ENCODE measurements at regions not wholly inside any gene's neighbourhood (a gene's known extent, or its start where the extent isn't known, plus 50 kb on each side); places are given as distances from the start of the nearest gene placed in this dataset.
"Not testable (repeated sequence)": the region's sequence is repeated elsewhere in the genome, so short reads cannot be mapped to it uniquely, and the experiment has no call there.

DNA sequence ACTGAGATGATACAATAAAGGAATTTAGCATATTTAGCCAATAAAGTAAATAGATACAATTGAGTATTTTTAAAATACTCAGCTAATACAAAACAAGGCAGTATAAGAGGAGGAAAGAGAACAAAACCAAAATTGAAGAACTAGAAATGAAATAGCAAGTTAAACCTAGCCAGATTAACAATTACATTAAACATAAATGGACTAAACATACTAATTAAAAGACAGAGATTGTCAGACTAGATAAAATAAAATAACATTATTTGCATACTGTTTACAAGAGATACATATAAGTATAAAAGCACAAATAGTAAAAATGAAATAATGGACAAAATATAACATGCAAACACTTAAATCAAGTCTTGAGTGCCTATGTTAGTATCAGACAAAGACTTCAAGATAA lies 517.7 kb upstream of the PHF14 start:
- no peak for DNase-seq

DNA sequence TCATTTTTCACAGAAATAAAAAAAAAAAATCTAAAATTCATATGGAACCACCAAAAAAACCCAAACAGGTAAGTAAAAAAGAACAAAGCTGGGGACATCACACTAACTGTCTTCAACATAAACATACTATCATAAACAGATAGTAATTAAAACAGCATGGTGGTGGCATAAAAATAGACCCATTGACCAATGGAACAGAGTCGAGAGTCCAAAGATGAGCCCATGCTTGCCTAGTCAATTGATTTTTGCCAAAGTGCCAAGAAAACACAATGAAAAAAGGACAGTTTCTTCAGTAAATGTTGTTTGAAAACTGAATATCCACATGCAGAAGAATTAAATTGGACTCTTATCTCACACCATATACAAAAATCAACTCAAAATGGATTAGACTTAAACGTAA lies 513.2 kb upstream of the PHF14 start:
- no peak for DNase-seq

DNA sequence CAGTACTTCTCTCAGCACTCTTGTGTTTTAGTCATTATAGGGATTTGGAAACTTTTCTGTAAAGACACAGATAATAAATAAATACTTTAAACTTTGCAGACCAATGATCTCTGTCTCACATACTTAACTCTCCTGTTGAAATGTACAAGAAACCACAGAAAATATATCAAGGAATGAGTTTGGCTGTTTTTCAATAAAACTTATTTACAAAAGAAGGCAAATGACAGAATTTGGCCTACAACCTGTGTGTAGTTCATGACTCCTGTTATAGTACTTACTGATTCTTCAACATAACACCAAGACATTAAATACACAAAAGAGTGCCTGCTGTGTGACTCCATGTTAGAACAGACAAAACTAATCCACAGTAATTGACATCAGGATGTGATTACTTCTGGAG lies 510.0 kb upstream of the PHF14 start:
- no peak for DNase-seq

DNA sequence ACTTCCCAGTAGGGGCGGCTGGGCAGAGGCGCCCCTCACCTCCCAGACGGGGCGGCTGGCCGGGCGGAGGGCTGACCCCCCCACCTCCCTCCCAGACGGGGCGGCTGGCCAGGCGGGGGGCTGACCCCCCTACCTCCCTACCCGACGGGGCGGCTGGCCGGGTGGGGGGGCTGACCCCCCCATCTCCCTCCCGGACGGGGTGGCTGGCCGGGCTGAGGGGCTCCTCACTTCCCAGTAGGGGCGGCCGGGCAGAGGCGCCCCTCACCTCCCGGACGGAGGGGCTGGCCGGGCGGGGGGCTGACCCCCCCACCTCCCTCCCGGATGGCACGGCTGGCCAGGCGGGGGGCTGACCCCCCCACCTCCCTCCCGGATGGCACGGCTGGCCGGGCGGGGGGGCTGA lies 508.1 kb upstream of the PHF14 start:
- DNase-seq, result not testable (repeated sequence)

DNA sequence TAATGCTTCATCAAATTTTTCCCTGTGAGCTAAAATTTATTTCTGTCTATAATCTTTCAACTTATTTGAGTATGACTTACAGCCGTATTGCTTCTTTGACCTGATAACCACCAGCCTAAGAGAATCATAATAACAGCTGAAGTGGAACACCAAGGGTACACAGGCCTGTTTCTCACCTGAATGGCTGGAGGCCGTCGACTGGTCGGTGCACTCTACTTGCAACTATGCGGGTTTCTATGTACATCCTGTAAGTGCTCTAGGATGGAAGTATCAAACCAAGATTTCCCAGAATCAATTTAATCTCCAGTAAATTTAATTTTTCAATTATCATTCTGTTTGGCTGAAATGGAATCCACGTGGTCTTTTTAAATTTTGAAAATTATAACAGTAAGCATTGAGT lies 504.8 kb upstream of the PHF14 start:
- no peak for DNase-seq

DNA sequence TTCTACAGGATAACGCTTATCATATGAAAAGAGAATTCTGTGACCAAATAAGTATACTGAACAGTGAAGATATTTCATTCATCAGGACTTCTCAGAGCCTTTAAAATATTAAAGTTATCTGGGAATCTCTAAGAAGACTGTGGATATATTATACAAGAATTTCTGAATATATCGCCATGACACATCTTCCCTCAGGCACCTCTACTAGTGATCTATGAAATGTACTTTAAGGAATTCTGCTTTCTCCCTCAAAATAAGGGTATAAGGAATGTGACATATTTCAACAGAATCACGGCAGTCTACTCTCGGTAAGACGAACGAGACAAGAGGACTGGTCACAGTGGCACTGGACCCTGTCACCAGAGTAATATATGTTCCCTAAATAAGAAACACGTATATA lies 504.2 kb upstream of the PHF14 start:
- DNase-seq, result no peak

DNA sequence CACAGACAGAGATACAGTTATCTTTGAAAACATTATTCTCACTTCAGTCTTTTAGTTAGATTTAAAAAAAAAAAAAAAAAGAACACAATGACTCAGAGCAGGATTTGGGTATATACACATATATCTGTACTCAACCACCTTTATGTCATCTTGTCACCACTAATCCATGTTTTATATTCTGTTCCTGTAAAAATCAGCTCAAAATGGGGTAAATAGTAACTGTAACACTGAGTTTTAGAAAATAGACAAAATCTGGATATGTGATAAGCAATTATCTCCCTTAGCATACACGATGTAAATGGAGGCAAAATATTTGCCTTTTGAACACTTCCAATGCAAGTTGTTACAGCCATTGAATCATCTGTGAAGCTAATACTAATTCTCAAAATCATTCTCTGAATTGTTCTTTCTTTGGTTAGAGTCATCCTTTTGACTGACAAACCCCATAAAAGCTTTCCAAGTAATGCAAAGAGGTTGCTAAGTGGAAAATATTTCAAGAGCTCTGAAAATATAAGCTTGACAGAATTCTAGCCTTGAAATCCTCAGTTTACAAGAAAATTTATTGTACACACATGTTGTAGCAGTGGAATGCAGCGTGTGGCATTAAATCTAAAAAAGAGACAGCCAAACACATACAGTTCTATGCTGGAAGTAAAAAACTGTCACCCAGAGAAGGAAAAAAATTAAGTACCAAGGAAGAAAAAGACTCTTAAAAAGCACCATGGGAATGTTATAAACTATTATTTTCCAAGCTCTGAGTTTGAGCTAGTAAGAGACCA lies 502.2 kb upstream of the PHF14 start:
- no peak for DNase-seq

DNA sequence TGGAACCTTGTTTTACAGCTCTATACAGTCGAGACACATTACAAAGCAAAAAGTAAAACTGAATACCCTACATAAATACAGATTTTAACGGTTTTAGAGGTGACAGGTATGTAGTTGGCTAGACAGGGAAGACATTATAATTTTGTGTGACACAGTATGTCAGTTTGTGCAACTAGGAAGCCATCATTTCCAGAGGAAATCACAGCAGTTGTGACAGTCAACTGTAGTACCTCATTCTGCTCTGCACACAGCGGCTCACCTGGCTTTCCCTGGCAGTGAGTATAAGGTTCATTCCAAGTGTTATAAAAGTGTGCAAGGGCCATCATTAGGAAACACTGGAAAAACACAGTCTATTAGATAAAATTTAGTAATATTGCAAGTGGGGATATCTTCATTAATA lies 501.6 kb upstream of the PHF14 start:
- no peak for DNase-seq

DNA sequence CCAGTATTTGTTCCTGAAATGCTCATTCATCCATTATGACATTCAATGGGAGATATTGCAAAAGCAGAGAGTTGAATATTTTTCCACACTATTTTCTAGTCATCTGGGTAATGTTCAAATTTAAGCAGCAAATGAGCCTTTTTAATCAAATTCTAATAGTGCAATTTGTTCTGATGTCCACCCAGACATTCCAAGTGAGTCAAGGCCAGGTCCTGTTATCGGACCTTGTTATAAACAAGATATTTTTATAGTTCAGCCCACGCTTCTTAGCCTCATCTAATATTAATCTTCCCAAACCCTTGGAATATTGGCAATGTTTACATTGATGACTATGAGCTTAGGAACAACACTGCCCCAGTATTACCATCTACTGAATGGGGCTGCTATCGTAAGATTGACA lies 500.1 kb upstream of the PHF14 start:
- no peak for DNase-seq

DNA sequence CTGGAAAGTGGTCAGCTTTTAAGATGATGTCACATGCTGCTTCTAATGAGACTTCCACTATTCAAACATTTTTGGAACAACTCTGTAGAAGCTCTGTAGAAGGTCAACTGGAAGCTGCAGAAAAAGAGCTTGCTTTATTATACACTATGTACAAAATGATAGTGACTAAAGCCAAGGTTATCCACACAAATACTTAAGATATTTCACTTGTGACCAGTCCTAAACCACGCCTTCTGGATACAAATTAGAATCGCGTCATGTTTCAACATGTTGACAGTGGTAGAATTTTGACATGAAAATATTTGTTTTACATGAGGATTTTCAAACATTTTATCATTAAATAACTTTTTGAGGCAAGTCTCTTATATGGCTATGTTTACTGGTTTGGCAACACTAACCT lies 499.6 kb upstream of the PHF14 start:
- DNase-seq, result no peak

DNA sequence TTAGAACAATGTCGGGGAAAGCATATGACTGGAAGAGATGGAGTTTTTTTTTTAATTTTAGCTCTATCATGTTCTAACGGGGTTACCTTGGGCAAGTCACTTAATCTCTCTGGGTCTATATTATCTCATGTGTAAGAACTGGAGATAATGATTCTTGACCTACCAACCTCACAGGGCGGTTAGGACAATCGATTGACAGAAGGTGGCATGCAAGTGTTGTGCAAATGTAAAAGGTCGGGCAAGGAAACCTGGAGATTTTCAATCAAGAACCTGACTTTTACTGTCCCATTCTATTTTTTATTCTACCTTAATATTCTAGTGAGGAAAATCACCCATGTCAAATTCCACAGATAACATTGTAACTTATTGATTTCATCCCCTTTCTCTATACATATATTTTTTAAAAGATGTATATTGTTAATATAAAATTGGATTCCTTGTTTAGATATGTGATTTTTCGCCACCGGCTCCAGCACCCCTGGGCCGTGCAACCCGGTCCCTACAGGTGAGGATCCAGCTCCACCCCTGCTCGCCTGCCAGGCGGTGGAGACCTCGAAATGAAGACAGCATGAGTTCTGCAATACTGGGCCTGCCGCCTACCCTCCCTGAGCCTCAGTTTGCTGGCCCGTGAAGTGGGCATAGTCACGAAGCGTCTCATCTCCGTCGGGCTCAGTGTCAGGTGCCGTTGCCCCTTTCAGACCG lies 497.6 kb upstream of the PHF14 start:
- DNase-seq, result no peak

DNA sequence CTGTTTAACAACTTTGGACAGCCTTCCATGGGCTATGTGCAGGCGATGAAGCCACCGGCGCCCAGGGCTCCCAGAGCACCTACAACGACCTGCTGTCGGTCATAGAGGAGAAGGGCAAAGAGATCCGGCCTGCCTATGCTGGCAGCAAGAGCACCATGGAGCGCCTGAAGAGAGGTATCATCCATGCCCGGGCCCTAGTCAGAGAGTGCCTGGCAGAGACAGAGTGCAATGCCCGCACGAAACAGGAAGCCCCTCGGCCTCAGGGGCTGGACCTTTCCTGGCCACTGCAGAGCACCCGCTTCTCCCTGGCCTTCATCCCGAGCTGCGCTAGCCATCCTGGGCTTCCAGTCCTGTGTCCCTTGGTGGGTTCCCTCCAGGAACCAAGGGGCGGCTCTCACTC lies 497.0 kb upstream of the PHF14 start:
- DNase-seq, result no peak

DNA sequence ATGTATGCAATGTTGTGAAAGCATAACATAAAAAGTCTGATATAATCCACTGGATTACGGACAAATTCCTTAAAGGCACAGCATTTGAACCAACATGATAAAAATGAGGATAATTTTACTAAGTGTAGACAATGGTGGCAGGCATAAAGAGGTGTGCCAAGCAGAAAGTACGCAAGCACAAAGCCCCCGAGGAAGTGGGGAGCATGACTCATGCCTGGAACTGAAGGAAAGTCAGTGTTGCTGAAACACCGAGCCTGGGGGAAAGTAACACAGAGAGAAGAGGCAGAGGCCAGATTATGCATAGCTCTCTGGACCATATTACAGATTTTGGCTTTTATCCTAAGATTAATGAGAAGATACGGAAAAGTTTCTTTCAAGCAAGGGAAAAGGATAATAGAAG lies 490.0 kb upstream of the PHF14 start:
- no peak for DNase-seq

DNA sequence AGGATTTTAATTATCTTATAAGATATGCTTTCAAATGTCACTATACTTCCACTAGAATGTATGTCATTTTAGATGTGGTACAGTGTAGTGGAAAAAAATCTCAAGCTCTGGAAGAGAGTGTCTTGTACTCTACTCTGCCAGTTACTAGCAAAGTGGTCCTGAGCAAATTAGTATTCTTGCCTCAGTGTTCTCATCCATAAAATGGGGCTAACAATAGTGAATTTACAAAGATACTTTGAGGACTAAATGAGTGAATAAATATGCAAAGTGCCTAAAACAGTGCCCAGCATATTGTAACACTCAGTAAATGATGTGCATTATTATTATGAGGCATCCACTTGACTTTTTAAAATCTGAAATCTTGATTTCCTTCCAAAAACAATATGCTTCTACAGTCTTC lies 488.9 kb upstream of the PHF14 start:
- DNase-seq, result no peak

DNA sequence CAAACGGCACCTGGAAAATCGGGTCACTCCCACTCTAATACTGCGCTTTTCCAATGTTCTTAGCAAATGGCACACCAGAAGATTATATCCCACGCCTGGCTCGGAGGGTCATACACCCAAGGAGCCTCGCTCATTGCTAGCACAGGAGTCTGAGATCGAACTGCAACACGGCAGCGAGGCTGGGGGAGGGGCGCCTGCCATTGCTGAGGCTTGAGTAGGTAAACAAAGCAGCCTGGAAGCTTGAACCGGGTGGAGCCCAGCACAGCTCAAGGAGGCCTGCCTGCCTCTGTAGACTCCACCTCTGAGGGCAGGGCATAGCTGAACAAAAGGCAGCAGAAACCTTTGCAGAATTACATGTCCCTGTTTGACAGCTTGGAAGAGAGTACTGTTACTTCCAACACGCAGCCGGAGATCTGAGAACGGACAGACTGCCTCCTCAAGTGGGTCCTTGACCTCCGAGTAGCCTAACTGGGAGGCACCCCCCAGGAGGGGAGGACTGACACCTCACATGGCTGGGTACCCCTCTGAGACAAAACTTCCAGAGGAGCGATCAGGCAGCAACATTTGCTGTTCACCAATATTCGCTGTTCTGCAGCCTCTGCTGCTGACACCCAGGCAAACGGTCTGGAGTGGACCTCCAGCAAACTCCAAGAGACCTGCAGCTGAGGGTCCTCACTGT lies 472.3 kb upstream of the PHF14 start:
- DNase-seq, result not testable (repeated sequence)

DNA sequence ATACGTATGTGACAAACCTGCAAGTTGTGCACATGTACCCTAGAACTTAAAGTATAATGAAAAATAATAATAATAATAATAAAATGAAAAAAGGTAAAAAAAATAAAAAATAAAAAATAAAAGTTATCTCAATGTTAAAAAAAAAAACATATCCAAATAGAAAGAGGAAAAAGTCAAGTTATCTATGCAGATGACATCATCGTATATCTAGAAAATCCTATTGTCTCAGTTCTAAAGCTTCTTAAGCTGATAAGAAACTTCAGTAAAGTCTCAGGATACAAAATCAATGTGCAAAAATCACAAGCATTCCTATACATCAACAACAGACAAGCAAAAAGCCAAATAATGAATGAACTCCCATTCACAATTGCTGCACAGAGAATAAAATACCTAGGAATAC lies 466.6 kb upstream of the PHF14 start:
- no peak for DNase-seq

DNA sequence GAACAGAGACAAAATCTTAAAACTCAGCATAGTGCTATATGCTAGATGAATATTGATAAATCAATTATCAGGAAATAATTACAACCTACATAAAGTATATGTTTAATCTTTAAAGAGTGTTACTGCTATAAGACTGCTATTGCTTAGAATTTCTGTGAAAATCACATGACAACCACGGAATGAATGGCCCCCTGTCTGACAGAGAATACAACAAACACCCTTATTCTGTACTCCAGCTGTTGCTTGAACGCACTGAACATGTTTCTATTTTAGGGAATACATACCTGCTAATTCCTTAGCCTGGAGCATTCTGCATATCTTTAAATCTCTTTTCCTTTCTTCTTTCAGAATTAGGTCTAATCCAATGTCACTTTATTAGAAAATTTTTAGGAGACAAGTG lies 452.4 kb upstream of the PHF14 start:
- DNase-seq, result no peak

DNA sequence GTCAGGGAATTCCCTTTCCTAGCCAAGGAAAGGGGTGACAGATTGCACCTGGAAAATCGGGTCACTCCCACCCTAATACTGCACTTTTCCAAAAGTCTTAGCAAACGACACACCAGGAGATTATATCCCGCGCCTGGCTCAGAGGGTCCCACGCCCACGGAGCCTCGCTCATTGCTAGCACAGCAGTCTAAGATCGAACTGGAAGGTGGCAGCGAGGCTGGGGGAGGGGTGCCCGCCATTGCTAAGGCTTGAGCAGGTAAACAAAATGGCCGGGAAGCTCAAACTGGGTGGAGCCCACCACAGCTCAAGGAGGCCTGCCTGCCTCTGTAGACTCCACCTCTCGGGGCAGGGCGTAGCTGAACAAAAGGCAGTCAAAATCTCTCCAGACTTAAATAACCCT lies 440.2 kb upstream of the PHF14 start:
- DNase-seq, result not testable (repeated sequence)

DNA sequence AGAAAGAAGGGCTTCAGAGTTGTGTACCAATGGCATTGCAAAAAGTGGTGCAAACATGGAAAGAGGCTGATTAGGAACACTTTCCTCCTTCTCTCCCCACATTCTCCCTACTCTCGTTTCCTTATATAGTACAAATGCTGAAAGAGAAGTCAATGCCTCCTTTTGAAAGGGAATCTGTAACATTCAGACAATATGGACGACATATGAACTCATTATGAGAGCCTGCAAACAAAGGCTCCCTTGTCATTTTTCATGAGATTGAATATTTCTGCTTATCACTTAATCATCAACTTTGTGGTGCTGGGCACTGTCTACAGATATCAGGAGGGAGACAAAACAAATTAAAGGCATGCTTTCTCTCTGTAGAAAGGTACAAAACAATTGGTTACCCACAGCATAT lies 437.1 kb upstream of the PHF14 start:
- DNase-seq, result no peak

DNA sequence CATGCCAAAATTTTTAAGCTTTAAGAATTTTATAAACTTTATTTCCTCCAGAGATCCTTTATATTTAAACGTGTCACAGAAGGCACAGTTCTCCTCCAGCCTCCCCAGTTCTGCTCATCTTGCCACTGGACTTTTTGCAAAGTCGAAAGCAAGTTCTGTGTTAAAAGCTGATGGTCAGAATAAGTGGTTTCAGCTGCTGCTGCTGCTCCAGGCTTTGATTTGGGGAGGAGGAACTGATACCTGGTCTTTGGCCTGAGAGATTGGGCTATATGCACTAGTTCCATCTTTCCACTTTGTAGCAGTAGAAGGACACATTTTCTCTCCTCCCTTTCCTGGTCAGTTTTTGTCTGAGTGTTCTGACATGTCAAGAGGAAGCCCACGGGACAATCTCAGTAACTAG lies 435.9 kb upstream of the PHF14 start:
- no peak for DNase-seq

DNA sequence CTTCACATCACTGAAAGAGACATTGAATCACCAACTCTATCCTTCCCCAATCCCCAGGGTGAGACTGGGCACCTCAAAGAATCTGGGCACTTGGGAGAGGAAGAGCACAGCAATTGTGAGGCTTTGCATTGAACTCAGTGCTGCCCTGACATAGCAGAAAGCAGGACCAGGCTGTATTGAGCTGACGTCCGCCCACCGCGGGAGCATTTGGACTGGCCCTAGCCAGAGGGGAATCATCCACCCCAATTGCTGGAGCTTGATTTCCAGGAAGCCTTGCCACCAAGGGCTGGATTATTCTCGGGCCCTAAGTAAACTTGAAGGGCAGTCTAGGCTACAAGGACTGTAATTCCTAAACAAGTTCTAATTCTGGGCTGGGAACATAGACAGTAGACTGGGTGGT lies 416.3 kb upstream of the PHF14 start:
- no peak for DNase-seq

DNA sequence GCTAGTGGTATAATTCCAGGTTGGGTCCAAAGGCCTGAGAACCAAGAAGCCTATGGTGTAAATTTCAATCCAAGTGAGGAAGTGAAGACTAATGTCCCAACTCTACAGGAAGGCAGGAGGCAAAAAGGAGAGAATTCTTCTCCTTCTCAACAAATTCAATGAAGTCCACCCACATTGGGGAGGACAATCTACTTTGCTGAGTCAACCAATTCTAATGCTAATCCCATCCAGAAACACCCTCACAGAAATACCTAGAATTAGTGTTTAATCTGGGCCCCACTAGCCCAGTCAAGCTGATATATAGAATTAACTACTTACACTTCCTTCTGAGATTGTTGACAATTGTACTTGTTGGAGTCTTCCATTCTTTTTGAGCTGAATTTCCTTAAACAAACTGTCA lies 413.2 kb upstream of the PHF14 start:
- DNase-seq, result no peak

DNA sequence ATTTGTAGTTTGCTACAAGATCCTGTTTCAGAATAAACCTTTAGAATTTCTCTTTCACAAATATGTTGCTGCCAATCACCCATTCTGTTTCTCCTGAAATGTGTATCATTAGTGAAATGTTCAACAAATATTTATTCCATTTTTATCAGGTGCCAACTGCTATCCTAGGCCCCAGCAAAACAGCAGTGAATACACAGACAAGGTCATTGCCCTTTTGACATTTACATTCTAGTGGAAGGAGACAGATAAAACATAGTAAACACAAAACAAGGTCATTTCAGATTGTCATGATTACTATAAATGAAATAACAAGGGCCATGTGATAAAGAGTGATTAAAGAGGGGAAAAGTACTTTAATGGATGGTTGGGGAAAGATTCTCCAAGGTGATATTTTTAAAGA lies 404.8 kb upstream of the PHF14 start:
- DNase-seq, result no peak

Data from amygdala (tissue), 56 donors.